HG03097 (cell line): ENCODE measurements at regions not wholly inside any gene's neighbourhood (a gene's known extent, or its start where the extent isn't known, plus 50 kb on each side); places are given as distances from the start of the nearest gene placed in this dataset.
"Not testable (repeated sequence)": the region's sequence is repeated elsewhere in the genome, so short reads cannot be mapped to it uniquely, and the experiment has no call there.

Experiments
- ATAC-seq: cut with Tn5 transposase; IDR thresholded peaks from one replicate; pipeline ENCODE4 v1.9.1; 2021; ENCODE audit not compliant: unreplicated experiment, low FRiP score

DNA sequence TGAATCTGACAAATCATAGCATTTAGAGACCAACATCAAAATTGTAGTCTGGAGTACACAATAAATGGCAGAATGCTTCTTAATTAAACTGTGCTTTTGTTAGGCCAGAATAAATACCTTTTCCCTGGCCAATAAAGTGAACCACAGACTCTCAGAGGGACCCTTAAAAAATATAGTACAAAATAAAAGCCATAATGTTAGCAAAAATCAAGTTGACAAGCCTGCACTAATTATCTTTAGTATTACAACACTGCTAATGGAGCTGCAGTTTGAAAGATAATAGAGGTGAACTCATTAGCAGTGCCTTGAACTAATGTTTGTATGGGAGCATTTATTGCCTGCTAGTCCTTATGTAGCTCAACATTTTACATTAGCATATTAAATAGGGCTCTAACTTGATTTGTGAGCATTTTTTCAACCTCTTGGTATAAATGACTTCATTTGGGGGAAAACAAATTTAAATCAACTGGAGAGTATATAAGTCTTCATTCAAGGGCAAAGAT is 801.3 kb downstream of the EPHA3 start:
- ATAC-seq = no peak

DNA sequence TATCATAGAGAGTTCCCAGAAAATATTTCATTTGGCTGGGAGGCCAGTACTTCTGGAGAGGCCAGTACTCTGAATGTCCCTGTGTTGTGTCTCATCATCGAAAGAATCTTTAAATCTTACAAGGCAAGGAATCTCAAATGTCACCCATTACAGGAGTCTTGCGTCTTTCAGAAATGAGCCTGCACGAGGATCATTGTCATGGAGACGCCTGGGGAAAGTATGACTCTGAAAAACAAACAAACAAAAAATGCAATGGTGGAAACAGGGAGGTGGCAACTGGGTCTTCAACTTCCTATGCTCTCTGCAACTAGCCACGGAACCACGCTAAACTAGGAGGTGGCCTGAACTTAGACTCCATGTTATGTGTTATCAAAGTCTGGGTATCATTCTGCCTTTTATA is 804.6 kb downstream of the EPHA3 start:
- no peak for ATAC-seq

GRCh38 chr3:89923921-89924610 is 816.6 kb downstream of the EPHA3 start:
- ATAC-seq = no peak

DNA sequence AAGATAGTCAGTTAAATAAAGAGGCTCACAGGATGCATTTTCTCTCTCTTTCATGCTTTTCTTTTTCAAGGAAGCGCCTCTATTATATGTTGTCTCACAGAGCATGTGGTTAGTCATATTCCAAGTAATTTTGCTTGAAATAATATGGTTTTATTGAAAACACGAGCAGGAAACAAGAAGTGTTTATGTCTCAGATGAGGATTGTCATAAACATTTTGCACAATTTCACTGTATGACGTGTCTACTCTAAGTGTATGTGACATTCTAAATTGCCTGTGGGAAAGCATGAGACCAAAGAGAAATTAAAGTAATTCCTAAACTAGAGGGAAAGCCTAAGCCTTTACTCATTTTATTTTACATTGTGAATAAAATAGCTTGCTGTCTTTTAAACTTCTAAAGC is 818.6 kb downstream of the EPHA3 start:
- no peak for ATAC-seq

DNA sequence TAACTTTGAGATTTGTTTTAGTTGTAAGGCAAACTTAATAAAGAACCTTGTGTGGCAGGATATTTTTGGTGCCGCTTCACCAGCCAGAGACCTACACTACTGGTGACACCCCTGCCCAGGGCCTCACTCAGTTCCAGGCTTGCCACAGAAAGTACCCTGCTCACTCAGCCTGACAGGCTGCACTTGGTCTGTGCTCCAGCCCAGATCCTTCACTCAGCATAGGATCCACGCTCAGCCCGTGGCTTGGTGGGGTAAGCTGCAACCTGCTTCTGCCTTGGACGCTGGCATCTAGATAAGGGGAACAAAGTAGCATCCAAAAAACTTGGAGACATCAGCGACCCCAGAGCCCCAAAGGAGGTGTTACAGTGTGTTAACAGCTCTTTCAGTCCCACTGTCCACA is 825.5 kb downstream of the EPHA3 start:
- no peak for ATAC-seq

- ATAC-seq = not testable (repeated sequence)
Measured at GRCh38 chr3:89944461-89944860, 837.0 kb downstream of the EPHA3 start.

DNA sequence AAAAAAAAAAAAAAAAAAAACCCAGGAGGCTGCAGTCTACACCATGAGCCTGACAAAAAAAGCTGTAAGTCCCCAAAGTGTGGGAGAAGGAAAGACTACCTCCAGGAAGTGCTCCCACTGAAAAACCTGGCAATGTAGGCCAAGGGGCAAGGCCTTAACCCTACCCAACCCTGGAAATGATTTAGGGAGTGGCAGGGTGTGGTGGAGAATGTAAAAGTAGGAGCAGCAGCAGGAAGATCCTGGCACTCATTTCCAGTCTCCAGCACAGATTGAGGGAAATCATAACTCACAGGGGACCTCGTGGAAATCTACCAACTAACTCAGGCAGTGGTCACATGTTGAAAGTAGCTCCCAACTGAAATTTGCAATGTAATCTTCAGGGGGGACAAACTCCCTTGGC is 839.5 kb downstream of the EPHA3 start:
- no peak for ATAC-seq

DNA sequence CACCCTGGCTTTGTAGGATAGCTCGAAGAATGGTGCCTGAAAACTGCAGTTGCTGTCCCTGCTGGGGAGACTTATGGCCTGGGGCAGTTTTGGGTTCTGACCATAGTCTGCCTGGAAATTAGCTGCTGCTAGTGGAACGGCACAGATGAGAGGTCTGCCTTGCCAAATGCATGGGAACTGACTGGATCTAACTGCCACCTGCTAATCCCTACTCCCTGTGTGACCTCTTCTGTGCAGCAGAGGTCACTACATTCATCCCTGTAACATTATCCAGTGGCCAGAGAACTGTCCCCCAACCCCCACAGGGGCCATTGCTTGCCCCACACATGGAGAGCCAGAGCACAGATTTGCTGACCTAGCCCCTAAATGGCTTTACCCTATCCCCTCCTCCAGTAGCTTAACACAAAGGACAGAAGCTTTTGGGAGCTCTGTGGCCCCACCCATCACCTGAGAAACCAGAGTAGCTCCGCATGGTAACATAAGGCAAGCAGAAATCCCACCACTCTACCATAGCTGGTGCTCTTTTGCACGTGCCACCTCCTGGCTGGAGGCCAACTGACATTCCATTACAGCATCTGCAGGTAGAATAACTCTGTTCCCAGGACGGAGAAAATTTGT is 840.0 kb downstream of the EPHA3 start:
- no peak for ATAC-seq

GRCh38 chr3:89948008-89948407 is 840.6 kb downstream of the EPHA3 start:
- no peak for ATAC-seq

DNA sequence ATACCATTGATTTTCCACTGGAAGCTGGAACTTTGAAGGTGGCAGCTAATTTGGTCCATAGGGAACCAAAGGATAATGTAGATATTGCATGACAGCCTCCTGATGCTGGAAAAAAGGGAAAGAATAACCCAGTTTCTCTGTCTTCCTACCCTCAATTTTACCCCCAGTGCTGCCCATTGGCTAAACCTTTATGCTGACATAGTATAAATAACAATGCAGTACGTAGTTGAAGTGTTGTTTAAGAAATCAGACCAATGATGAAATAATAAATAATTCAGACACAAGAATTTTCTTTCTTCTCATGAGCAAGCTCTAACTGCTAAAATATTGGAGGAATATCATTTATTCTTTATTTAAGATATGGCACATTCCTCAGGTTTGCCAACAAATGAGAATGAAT is 843.4 kb downstream of the EPHA3 start:
- ATAC-seq = no peak

DNA sequence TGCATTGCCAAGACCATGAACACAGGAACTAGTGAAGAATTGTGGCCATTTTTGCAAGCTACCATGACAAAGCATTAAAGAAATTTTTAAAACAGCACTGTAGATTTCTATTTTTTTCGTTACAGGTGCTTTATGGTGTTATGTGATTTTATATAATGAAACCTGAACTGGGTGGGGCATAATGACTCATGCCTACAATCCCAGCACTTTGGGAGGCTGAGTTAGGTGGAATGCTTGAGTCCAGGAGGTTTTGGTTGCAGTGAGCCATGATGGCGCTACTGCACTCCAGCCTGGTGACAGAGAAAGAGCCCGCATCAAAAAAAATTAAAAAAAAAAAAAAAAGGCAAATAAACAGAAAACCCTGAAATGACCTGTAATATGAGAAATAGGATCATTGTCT is 846.7 kb downstream of the EPHA3 start:
- no peak for ATAC-seq

- ATAC-seq = no peak
Measured at GRCh38 chr3:89955156-89955555, 847.7 kb downstream of the EPHA3 start.

- no peak for ATAC-seq
Measured at GRCh38 chr3:89957451-89957850, 850.0 kb downstream of the EPHA3 start.

DNA sequence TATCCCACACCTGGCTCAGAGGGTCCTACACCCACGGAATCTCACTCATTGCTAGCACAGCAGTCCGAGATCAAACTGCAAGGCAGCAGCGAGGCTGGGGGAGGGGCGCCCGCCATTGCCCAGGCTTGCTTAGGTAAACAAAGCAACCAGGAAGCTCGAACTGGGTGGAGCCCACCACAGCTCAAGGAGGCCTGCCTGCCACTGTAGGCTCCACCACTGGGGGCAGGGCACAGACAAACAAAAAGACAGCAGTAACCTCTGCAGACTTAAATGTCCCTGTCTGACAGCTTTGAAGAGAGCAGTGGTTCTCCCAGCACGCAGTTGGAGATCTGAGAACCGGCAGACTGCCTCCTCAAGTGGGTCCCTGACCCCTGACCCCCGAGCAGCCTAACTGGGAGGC is 850.7 kb downstream of the EPHA3 start:
- ATAC-seq = not testable (repeated sequence)

- no peak for ATAC-seq
Measured at GRCh38 chr3:89964347-89964746, 856.9 kb downstream of the EPHA3 start.

DNA sequence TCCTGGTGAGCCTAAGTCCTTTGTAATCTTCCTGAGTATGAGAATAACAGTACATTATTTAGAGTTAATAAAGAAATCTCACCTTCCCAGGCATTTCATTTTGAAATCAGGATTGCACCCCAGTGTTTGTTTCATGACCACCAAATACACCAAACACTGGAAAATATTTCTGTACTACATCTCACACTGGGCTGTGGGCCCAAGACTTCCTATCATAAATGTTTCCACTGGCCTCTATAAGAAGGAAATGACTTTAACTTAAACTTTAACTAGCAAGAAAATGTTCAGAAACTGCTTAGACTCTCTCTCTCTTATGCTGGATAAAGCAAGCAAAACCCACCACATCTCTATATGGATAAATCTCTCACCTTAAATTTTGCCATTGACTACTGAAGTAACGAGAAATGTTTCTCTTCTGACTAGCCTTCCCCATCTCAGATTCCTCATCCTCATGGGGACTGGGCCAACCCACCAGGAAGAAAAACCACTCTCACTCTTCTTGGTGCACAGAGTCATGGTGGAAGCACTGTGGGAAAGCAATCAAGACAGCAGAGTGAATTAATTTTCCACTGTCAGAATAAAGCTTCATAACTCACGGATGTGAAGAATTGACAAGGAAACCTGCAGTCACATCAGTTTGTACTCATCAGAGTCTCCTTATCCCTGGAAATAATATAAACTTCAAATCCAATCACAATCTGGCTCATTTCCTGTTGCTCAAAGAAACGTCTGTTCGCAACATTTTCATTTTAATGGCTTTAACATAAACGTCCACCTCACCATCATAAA is 859.6 kb downstream of the EPHA3 start:
- ATAC-seq = no peak

DNA sequence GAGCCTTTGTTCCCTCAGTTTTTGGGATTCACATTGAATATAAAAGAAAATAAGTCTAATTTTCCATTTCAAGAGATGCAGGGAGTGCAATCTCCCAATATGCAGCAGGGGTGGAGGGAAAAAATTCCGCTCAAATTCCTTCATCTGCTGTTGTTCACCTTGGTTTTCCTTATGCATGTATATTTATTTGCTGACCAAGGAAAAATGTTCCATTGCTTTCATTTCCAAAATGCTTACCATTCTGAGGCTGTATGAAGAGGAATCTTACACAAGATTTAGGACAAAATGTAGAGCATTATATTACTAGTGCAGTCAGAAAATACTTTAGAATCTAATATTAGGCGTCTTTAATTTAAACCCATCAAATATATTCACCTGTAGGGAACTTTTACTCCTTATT is 863.9 kb downstream of the EPHA3 start:
- no peak for ATAC-seq

- no peak for ATAC-seq
Measured at GRCh38 chr3:89973156-89973555, 865.7 kb downstream of the EPHA3 start.

DNA sequence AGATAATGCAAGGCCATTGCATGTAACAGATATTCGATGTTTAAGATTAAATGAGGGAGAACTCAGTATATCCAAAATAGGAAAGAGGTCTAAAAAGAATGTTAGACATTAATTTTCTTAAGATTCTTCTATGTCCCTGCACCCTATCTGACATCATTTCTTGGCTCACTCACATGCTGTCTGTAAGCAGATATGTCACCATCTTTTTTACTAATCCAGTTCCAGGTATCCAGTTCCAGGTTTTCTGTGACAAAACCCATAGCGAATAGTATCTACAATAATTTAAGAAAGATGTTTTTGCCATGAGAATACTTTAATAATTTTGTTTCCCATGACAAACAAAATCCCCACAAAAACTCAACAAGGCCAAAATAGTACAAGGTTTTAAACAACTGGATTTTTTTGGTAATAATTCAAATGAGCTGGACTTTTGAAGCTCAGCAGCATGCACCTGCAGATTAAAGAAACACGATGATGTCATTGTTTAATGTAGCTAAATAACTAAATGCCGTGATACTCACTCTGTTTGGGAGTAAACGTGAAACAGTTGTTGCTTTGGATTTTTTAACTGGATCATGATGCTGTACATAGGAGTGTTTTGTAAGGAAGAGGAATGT is 867.6 kb downstream of the EPHA3 start:
- ATAC-seq = no peak

GRCh38 chr3:89983449-89983848 is 876.0 kb downstream of the EPHA3 start:
- ATAC-seq = no peak

DNA sequence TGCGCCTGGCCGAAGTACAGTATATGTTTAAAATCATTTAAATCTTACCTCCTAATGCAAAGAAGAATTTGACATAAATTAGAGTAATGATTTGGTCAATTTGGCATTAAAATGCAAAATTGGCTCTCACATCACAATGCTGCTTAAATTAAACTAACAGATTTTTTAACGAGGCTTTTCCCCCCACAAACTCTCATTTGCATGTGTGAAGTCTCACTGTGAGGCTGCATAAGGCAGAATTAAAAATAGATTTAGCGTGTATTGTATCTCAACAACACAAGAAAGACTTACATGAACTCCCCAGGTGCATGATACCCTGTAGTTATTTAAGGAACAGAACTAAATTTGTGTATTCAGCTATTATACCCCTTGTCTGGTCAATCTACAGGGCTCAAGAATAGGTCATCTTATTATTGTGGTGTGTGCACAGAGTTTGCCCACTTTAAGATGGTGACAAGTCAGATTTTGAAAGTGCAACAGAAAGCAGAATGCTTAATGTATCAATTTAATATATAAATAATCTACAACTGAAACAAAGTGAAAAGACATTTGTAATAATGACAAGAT is 897.9 kb downstream of the EPHA3 start:
- ATAC-seq = no peak
